GM23248 (cell line): ENCODE measurements at regions not wholly inside any gene's neighbourhood (a gene's known extent, or its start where the extent isn't known, plus 50 kb on each side); places are given as distances from the start of the nearest gene placed in this dataset.

Source experiments
- EZH2 ChIP-seq: fragments of 200-600 bp; sonication (generic); IDR thresholded peaks from 2 replicates; pipeline ENCODE4 v1.6.1; 2018; ENCODE audit warnings: antibody characterized with exemption, mild to moderate bottlenecking; ENCODE audit not compliant: insufficient read depth, poor library complexity, severe bottlenecking
- EZH2phosphoT487 ChIP-seq: fragments of 200-600 bp; sonication (generic); IDR thresholded peaks from 2 replicates; pipeline ENCODE4 v1.6.1; 2018; ENCODE audit warnings: antibody characterized with exemption, moderate library complexity, mild to moderate bottlenecking, low read depth; ENCODE audit not compliant: insufficient read depth

DNA sequence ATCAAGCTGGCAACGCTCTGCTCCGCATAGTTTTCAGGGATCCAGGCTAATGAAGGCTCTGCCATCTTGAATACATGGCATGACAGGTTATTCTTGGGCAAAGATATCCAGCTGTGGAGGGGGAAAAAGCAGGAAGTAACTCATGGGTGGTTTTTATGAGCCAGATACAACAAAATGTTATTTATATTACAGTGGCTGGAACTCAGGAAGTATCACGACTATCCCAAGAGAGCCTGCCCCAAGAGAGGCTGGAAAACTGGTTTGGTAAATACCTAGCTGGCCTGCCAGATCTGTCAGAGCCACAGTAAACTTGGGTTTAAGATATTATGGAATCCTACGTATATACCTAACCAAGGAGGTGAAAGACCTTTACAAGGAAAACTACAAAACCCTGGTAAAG, 462.8 kb upstream of the ANKRD30A start:
- no peak for TF ChIP-seq EZH2
- no peak for TF ChIP-seq EZH2phosphoT487
